ENCODE measurements at regions not wholly inside any gene's neighbourhood (a gene's known extent, or its start where the extent isn't known, plus 50 kb on each side); places are given as distances from the start of the nearest gene placed in this dataset.

- TF ChIP-seq CTCF (conservative IDR thresholded peaks at IDR 0.05; ENCODE audit: low read depth, low read length), result no peak
- no peak for DNase-seq (ENCODE audit: low read depth)
- H3K4me3 ChIP-seq (ENCODE audit: low read depth, low read length), result no peak overlapping the region
Measured at GRCh38 chr7:39880556-39880955, 69.5 kb upstream of the CDK13 start.

- TF ChIP-seq CTCF (conservative IDR thresholded peaks at IDR 0.05; ENCODE audit: low read depth, low read length), result no peak
Measured at GRCh38 chr7:39882148-39882784, 67.8 kb upstream of the CDK13 start.

GRCh38 chr7:39883812-39884390 lies 66.2 kb upstream of the CDK13 start:
- TF ChIP-seq CTCF (conservative IDR thresholded peaks at IDR 0.05; ENCODE audit: low read depth, low read length), result no peak

More at GRCh38 chr7:39882148-39882784, 67.8 kb upstream of the CDK13 start:
- H3K4me3 ChIP-seq (ENCODE audit: low read depth, low read length), result no peak overlapping the region
- no peak for DNase-seq (ENCODE audit: low read depth)

GRCh38 chr7:39888171-39888853 lies 61.7 kb upstream of the CDK13 start:
- H3K4me3 ChIP-seq (ENCODE audit: low read depth, low read length), result no peak overlapping the region
- TF ChIP-seq CTCF (conservative IDR thresholded peaks at IDR 0.05; ENCODE audit: low read depth, low read length), result no peak
- DNase-seq (ENCODE audit: low read depth), result no peak

More at GRCh38 chr7:39883812-39884390, 66.2 kb upstream of the CDK13 start:
- no peak overlapping the region for H3K4me3 ChIP-seq (ENCODE audit: low read depth, low read length)
- no peak for DNase-seq (ENCODE audit: low read depth)

GRCh38 chr7:39890411-39890810 lies 59.6 kb upstream of the CDK13 start:
- no peak for DNase-seq (ENCODE audit: low read depth)
- H3K4me3 ChIP-seq (ENCODE audit: low read depth, low read length), result no peak overlapping the region
- no peak for TF ChIP-seq CTCF (conservative IDR thresholded peaks at IDR 0.05; ENCODE audit: low read depth, low read length)

GRCh38 chr7:39891894-39892293 lies 58.2 kb upstream of the CDK13 start:
- TF ChIP-seq CTCF (conservative IDR thresholded peaks at IDR 0.05; ENCODE audit: low read depth, low read length), result no peak
- no peak overlapping the region for H3K4me3 ChIP-seq (ENCODE audit: low read depth, low read length)
- DNase-seq (ENCODE audit: low read depth), result no peak

Measured in epithelial cell of proximal tubule (primary cell).